Osteocyte (in vitro differentiated cells): ENCODE measurements at regions not wholly inside any gene's neighbourhood (a gene's known extent, or its start where the extent isn't known, plus 50 kb on each side); places are given as distances from the start of the nearest gene placed in this dataset.

Experiments
- DNase-seq: peaks from one replicate; pipeline ENCODE4 v3.0.0; 2021; ENCODE audit warnings: mixed read lengths; ENCODE audit not compliant: unreplicated experiment; ENCODE audit errors: extremely low spot score
- H3K27ac Mint-ChIP-seq: one replicate; pipeline ENCODE4 v1.8.0; 2021; ENCODE audit warnings: mild to moderate bottlenecking, mixed read lengths; ENCODE audit not compliant: unreplicated experiment
- H3K27me3 Mint-ChIP-seq: one replicate; pipeline ENCODE4 v1.8.0; 2021; ENCODE audit warnings: mixed read lengths; ENCODE audit not compliant: unreplicated experiment
- H3K36me3 Mint-ChIP-seq: one replicate; pipeline ENCODE4 v1.8.0; 2021; ENCODE audit warnings: mixed read lengths; ENCODE audit not compliant: unreplicated experiment
- H3K4me1 Mint-ChIP-seq: one replicate; pipeline ENCODE4 v1.8.0; 2021; ENCODE audit warnings: mixed read lengths; ENCODE audit not compliant: unreplicated experiment
- H3K4me3 Mint-ChIP-seq: one replicate; pipeline ENCODE4 v1.8.0; 2021; ENCODE audit warnings: mild to moderate bottlenecking, moderate library complexity, mixed read lengths; ENCODE audit not compliant: unreplicated experiment
- H3K9me3 Mint-ChIP-seq: one replicate; pipeline ENCODE4 v1.8.0; 2021; ENCODE audit warnings: mixed read lengths; ENCODE audit not compliant: unreplicated experiment
- TF ChIP-seq, protein P1 (sequence below): fragments of 200-600 bp; sonication (generic); IDR thresholded peaks from 2 replicates; pipeline ENCODE4 v1.5.0; 2021; ENCODE audit warnings: antibody characterized with exemption, mild to moderate bottlenecking, moderate library complexity

DNA sequence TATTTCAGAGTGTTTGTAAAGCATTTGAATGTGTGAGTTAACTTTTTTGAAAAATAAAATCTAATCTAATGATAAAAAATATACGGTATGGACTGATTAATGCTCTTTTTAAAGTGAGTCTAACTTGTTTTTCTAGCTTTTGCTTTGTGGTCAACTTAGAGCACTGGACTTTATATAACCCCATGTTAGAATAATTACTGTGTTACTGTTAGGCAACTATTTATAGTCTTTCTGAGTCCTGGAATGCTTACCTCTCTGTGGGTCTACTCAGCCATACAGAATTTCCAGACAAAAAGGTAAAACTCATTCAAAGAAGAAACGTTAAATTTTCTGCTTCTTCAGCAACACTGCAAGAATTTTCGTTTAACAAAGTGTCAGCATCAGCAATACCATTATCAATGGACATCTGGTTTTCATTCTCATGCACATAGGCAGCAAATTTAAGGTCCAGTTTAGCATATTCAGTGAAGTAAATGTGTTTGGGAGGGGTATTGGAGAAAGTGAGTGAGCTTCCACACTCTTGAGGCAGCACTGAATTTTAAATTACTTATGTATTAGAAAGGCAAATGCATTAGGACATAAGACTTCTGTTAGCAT, 664.7 kb upstream of the NEGR1 start:
- H3K4me3 Mint-ChIP-seq: no peak overlapping the region
- TF ChIP-seq, protein P1, sequence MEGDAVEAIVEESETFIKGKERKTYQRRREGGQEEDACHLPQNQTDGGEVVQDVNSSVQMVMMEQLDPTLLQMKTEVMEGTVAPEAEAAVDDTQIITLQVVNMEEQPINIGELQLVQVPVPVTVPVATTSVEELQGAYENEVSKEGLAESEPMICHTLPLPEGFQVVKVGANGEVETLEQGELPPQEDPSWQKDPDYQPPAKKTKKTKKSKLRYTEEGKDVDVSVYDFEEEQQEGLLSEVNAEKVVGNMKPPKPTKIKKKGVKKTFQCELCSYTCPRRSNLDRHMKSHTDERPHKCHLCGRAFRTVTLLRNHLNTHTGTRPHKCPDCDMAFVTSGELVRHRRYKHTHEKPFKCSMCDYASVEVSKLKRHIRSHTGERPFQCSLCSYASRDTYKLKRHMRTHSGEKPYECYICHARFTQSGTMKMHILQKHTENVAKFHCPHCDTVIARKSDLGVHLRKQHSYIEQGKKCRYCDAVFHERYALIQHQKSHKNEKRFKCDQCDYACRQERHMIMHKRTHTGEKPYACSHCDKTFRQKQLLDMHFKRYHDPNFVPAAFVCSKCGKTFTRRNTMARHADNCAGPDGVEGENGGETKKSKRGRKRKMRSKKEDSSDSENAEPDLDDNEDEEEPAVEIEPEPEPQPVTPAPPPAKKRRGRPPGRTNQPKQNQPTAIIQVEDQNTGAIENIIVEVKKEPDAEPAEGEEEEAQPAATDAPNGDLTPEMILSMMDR: no peak
- no peak for DNase-seq
- H3K36me3 Mint-ChIP-seq: no peaks in the 10 kb centered on the region
- H3K4me1 Mint-ChIP-seq: no peaks in the 10 kb centered on the region
- no peak overlapping the region for H3K27ac Mint-ChIP-seq
- peaks cover 2% of the 10 kb centered on the region for H3K27me3 Mint-ChIP-seq
- H3K9me3 Mint-ChIP-seq: no peaks in the 10 kb centered on the region

DNA sequence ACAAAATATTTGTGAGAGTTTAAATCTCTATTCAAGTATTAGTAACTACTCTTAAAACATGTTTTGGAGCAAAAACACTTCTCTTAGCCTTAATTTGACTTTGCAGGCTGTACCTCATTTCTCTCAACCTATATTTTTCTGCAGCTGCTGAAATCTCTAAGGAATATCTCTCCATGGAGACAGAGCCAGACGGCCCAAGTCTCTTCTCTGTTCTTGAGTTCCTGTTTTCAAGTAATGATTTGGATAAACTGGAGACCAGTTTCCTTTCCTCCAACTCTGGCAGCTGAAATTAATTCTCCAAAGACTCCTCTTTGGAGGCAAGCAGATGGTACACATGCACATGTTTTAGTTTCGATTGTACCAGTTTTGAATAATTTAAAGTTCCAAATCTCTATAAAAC, 659.7 kb upstream of the NEGR1 start:
- TF ChIP-seq, protein P1: no peak
- H3K36me3 Mint-ChIP-seq: no peaks in the 10 kb centered on the region
- H3K27me3 Mint-ChIP-seq: no peaks in the 10 kb centered on the region
- no peak overlapping the region for H3K4me3 Mint-ChIP-seq
- no peak for DNase-seq
- H3K27ac Mint-ChIP-seq: no peak overlapping the region
- H3K9me3 Mint-ChIP-seq: no peaks in the 10 kb centered on the region
- no peaks in the 10 kb centered on the region for H3K4me1 Mint-ChIP-seq

DNA sequence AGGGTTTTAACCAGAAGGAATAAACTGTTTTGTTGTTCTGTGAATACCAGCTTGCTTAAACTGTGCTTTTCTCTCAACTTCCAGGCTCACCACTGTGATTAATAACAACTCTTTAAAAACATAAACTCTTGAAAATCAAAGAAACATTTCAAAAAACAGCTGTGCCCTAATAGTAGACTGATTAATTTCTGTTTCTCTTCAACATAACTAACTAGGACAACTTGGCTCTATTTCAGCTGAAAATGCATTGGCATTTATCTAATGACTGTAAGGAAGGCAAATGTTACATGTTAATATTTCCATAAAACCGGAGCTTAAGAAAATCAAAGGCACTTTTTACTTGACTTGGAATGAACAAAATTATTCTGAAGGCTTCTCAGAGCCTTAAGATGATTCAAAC, 656.1 kb upstream of the NEGR1 start:
- H3K9me3 Mint-ChIP-seq: no peaks in the 10 kb centered on the region

DNA sequence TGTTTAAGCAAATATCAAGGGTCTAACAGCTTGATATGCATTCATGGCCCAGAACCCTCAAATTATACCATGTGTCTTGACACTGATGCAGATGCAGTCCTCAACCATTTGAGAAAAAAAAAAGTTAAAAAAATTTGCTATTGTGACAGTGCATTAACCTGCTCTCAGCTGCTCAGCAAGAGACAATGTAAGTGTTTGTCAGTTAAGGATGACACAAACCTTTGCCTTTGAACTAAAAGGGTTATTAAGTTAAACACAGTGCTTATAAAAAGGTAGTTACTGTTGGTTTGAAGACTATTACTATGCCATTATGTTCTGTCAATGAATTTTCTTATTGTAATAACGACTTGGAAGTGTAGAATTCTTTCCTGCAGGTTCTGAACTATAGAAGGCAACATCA, 655.6 kb upstream of the NEGR1 start:
- TF ChIP-seq, protein P1: no peak
- no peaks in the 10 kb centered on the region for H3K27me3 Mint-ChIP-seq
- no peaks in the 10 kb centered on the region for H3K36me3 Mint-ChIP-seq
- H3K9me3 Mint-ChIP-seq: peaks cover under 1% of the 10 kb centered on the region
- DNase-seq: no peak
- peaks cover 5% of the 10 kb centered on the region for H3K4me1 Mint-ChIP-seq
- no peak overlapping the region for H3K27ac Mint-ChIP-seq
- no peak overlapping the region for H3K4me3 Mint-ChIP-seq

More for the DNA sequence above, 656.1 kb upstream of the NEGR1 start:
- Mint-ChIP-seq H3K27me3 (no peaks in the 10 kb centered on the region), H3K4me1 (peaks cover 5% of the 10 kb centered on the region), H3K4me3 (no peak overlapping the region), H3K27ac (no peak overlapping the region), H3K36me3 (no peaks in the 10 kb centered on the region)
- DNase-seq: no peak
- TF ChIP-seq, protein P1: no peak

DNA sequence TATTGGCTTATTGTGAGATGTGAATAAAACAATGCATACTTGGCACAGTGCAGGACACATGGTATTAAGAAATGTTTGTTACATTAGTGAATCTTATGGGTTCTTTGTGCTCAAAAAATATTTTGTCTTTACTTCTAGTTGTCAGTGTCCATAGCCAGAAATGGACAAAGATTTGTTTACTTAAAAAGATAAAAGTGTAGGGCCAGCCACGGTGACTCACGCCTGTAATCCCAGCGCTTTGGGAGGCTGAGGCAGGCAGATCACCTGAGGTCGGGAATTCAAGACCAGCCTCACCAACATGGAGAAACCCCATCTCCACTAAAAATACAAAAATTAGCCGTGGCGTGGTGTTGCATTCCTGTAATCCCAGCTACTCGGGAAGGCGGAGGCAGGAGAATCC, 654.6 kb upstream of the NEGR1 start:
- H3K4me3 Mint-ChIP-seq: no peak overlapping the region
- H3K4me1 Mint-ChIP-seq: peaks cover 5% of the 10 kb centered on the region
- TF ChIP-seq, protein P1: no peak
- peaks cover 9% of the 10 kb centered on the region for H3K9me3 Mint-ChIP-seq
- no peaks in the 10 kb centered on the region for H3K36me3 Mint-ChIP-seq
- no peaks in the 10 kb centered on the region for H3K27me3 Mint-ChIP-seq
- no peak overlapping the region for H3K27ac Mint-ChIP-seq
- no peak for DNase-seq
